HepG2 (cell line): ENCODE measurements at regions not wholly inside any gene's neighbourhood (a gene's known extent, or its start where the extent isn't known, plus 50 kb on each side); places are given as distances from the start of the nearest gene placed in this dataset.

Source experiments
- ATAC-seq: fragments of 200-7000 bp; cut with Tn5 transposase; 3 replicates; pipeline ENCODE4 v1.9.1; 2020; ENCODE audit warnings: mild to moderate bottlenecking, moderate library complexity
- BruUV-seq: library from RNA; stranded (reverse); fragments of 400-500 nt; replicated peaks from 2 replicates; lab custom pipeline; 2021; lab: Mats Ljungman, UMichigan
- CTCF ChIA-PET: fragments of 300-600 bp; formaldehyde crosslinking; extraction: SDS; loops from one replicate; lab custom pipeline; 2021; ENCODE audit warnings: low total read pairs, inconsistent platforms, low intra/inter-chr PET ratio; lab: Yijun Ruan, JAX
- POLR2A ChIA-PET: fragments of 350-600 bp; sonication (Branson Sonifier 250); formaldehyde crosslinking; loops from one replicate; lab custom pipeline; 2020; ENCODE audit warnings: antibody characterized with exemption, inconsistent platforms; lab: Yijun Ruan, JAX
- DNase-seq: peaks from one replicate; pipeline ENCODE4 v3.0.0-alpha.2; 2015; ENCODE audit warnings: low spot score
- FAIRE-seq: peaks from 3 replicates; lab custom pipeline; 2011; peaks lifted over from hg19 to GRCh38; lab: Jason Lieb, UNC
- H2AFZ ChIP-seq: one replicate; pipeline ENCODE4 v1.6.1; 2011; ENCODE audit warnings: low read length, inconsistent platforms
- H3K27ac ChIP-seq: fragments of 300-600 bp; 3 replicates; pipeline ENCODE4 v1.8.0; 2011; ENCODE audit warnings: mixed run types, mild to moderate bottlenecking, mixed read lengths, low read length, inconsistent platforms; ENCODE audit not compliant: insufficient read depth; ENCODE audit errors: extremely low read length
- H3K27me3 ChIP-seq, 2 experiments: fragments of 200-600 bp in 1 of 2; 2 replicates in 1 of 2; 3 replicates in 1 of 2; pipeline versions ENCODE4 v1.6.0 to v1.8.0; 2011; ENCODE audit warnings: low read length in 2 of 2, mild to moderate bottlenecking in 2 of 2, moderate library complexity in 2 of 2, inconsistent platforms in 1 of 2; ENCODE audit not compliant: insufficient read depth in 2 of 2, control insufficient read depth in 1 of 2
- H3K36me3 ChIP-seq, 2 experiments: fragments of 200-600 bp in 1 of 2; replicated peaks in 1 of 2; 2 replicates in 1 of 2; 3 replicates in 1 of 2; pipeline versions ENCODE4 v1.5.1 to v1.8.0; 2011; ENCODE audit warnings: low read length in 2 of 2, inconsistent platforms in 1 of 2; ENCODE audit not compliant: insufficient read depth in 2 of 2, control insufficient read depth in 1 of 2
- H3K4me1 ChIP-seq: 2 replicates; pipeline ENCODE4 v1.5.1; 2012; ENCODE audit warnings: low read length, inconsistent platforms; ENCODE audit not compliant: insufficient read depth
- H3K4me2 ChIP-seq: 2 replicates; pipeline ENCODE4 v1.6.0; 2011; ENCODE audit warnings: low read depth, low read length, inconsistent platforms
- H3K4me3 ChIP-seq, 3 experiments: fragments of 200-600 bp in 1 of 3; sonication (generic), shearing (Covaris generic) in 1 of 3; replicated peaks in 1 of 3; 2 replicates each; pipeline ENCODE4 v1.5.1; 2011 to 2016; ENCODE audit warnings: low read length in 3 of 3, inconsistent platforms in 2 of 3, low read depth in 2 of 3, mild to moderate bottlenecking in 2 of 3, control low read depth in 1 of 3, mixed read lengths in 1 of 3; ENCODE audit not compliant: insufficient read depth in 1 of 3
- H3K79me2 ChIP-seq: one replicate; pipeline ENCODE4 v1.6.1; 2011; ENCODE audit warnings: low read length, inconsistent platforms; ENCODE audit not compliant: insufficient read depth
- H3K9ac ChIP-seq: 2 replicates; pipeline ENCODE4 v1.6.0; 2011; ENCODE audit warnings: mild to moderate bottlenecking, low read depth, low read length, inconsistent platforms; ENCODE audit not compliant: insufficient read depth
- H3K9me3 ChIP-seq: 2 replicates; pipeline ENCODE4 v1.5.1; 2012; ENCODE audit warnings: mild to moderate bottlenecking, low read length
- H4K20me1 ChIP-seq: 2 replicates; pipeline ENCODE4 v1.6.0; 2011; ENCODE audit warnings: inconsistent platforms, mild to moderate bottlenecking, low read length, moderate library complexity; ENCODE audit not compliant: insufficient read depth
- CREB1 ChIP-seq, 2 experiments: fragments of 450-650 bp in 1 of 2; IDR thresholded peaks; 2 replicates each; pipeline ENCODE4 v1.6.1; 2016 to 2017; ENCODE audit warnings: control low read depth in 1 of 2, mild to moderate bottlenecking in 1 of 2, missing compliant biosample characterization in 1 of 2, missing genetic modification characterization in 1 of 2
- FOXA1 ChIP-seq, 2 experiments: fragments of 450-650 bp in 1 of 2; sonication (generic) in 1 of 2; formaldehyde crosslinking in 1 of 2; IDR thresholded peaks; 2 replicates each; pipeline versions ENCODE4 v1.4.0 to v1.6.1; 2016 to 2020; ENCODE audit warnings: missing genetic modification reagents in 1 of 2
- GLI4 ChIP-seq: sonication (generic); formaldehyde crosslinking; IDR thresholded peaks from 2 replicates; pipeline ENCODE4 v1.5.1; 2020; ENCODE audit warnings: missing genetic modification reagents, mild to moderate bottlenecking, moderate library complexity, borderline replicate concordance
- MBNL3 ChIP-seq: fragments of 250-450 bp; sonication (Bioruptor Pico); conservative IDR thresholded peaks from 2 replicates; pipeline ENCODE4 v1.8.0; 2022; ENCODE audit warnings: mild to moderate bottlenecking, inconsistent platforms
- PAF1 ChIP-seq: IDR thresholded peaks from 2 replicates; pipeline ENCODE4 v1.6.1; 2016; ENCODE audit warnings: missing genetic modification reagents, missing compliant biosample characterization
- ZBTB2 ChIP-seq: sonication (generic); formaldehyde crosslinking; IDR thresholded peaks from 2 replicates; pipeline ENCODE4 v1.8.0; 2022; ENCODE audit warnings: low read depth, missing genetic modification reagents
- WGBS: methylation state at CpG from one replicate; pipeline ENCODE4 v1.1.6; 2017; ENCODE audit warnings: low lambda C conversion rate; 5-methylcytosine and 5-hydroxymethylcytosine counted together
- in situ Hi-C: cut with HindIII; loops from 2 replicates; pipeline ENCODE4 v1.10.0; 2017; ENCODE audit warnings: low pct_unique_long_range_greater_than_20kb; ENCODE audit not compliant: extremely low pct_ligation_motif_present
- intact Hi-C: fragments of 100-400 bp; cut with micrococcal nuclease; formaldehyde crosslinking; loops from one replicate; pipeline ENCODE4 v1.10.0; 2022; ENCODE audit not compliant: unreplicated experiment
- TF ChIP-seq, protein P1 (sequence below): sonication (generic); formaldehyde crosslinking; IDR thresholded peaks from 2 replicates; pipeline ENCODE4 v1.4.0; 2020; ENCODE audit warnings: missing genetic modification reagents

- Histone ChIP-seq H3K9me3 (no peaks in the 10 kb centered on the region), H4K20me1 (no peaks in the 10 kb centered on the region), H3K4me3 (no peak overlapping the region), H3K4me1 (no peaks in the 10 kb centered on the region), H3K9ac (no peak overlapping the region), H3K79me2 (no peaks in the 10 kb centered on the region), H3K4me2 (no peak overlapping the region), H3K36me3 (no peaks in the 10 kb centered on the region), H2AFZ (no peak overlapping the region), H3K27ac (no peak overlapping the region), H3K27me3 (no peaks in the 10 kb centered on the region)
- 32% methylated on average over 4 of the region's 4 CpGs for WGBS
- in situ Hi-C loops (no loop called here), intact Hi-C loops (no loop called here)
- ATAC-seq (no peak), DNase-seq (no peak), FAIRE-seq (no peak)
- TF ChIP-seq CREB1 (IDR thresholded peaks at IDR 0.05) (peak; percentile 26; the same call in 1 of the 2 replicates), CREB1 (CRISPR knock-in tag; IDR thresholded peaks at IDR 0.05) (no peak)
- TF ChIP-seq, protein P1, sequence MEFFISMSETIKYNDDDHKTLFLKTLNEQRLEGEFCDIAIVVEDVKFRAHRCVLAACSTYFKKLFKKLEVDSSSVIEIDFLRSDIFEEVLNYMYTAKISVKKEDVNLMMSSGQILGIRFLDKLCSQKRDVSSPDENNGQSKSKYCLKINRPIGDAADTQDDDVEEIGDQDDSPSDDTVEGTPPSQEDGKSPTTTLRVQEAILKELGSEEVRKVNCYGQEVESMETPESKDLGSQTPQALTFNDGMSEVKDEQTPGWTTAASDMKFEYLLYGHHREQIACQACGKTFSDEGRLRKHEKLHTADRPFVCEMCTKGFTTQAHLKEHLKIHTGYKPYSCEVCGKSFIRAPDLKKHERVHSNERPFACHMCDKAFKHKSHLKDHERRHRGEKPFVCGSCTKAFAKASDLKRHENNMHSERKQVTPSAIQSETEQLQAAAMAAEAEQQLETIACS (CRISPR knock-in tag): no peak
- BruUV-seq: no TSS peak
- ChIA-PET CTCF (no interaction called here), POLR2A (no interaction called here)
These were observed 327.3 kb upstream of the SATB1 start for GRCh38 chr3:18752273-18752934.

DNA sequence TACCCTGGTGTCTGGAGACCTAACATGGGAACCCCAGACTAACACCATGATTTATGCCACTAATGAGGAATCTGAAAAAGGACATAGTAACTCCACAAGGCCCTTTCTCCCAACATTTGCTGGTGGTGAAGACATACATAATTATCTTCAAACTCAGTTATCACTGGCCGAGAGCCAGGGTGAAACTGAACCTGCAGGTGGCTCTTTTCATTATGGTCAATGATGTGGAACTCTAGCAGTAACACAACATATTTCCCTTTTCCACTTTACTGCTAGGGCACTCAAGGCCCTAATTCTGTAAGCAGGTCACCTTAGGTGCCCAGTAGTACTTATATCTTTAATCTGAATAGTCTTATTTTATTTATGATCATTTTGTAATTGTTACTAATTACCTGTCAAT lies 326.4 kb upstream of the SATB1 start:
- intact Hi-C loops: no loop called here
- Histone ChIP-seq H3K27me3 (no peaks in the 10 kb centered on the region), H3K9ac (no peak overlapping the region), H3K36me3 (no peaks in the 10 kb centered on the region), H3K4me3 (no peak overlapping the region), H2AFZ (no peak overlapping the region)
- ATAC-seq: no peak
- TF ChIP-seq ZBTB2 (CRISPR knock-in tag) (no peak), PAF1 (CRISPR knock-in tag) (no peak), GLI4 (CRISPR knock-in tag) (no peak), FOXA1 (IDR thresholded peaks at IDR 0.05) (no peak), FOXA1 (CRISPR knock-in tag; IDR thresholded peaks at IDR 0.05) (no peak), MBNL3 (CRISPR knock-in tag) (no peak)
- TF ChIP-seq, all 625 proteins: peak for 0
- Histone ChIP-seq H3K4me1 (no peaks in the 10 kb centered on the region), H3K4me2 (no peak overlapping the region), H3K79me2 (no peaks in the 10 kb centered on the region), H3K27ac (no peak overlapping the region), H4K20me1 (no peaks in the 10 kb centered on the region), H3K9me3 (no peaks in the 10 kb centered on the region)
- POLR2A ChIA-PET: no interaction called here
- in situ Hi-C loops: no loop called here
- no TSS peak for BruUV-seq
- no peak for FAIRE-seq
- no peak for DNase-seq
- CTCF ChIA-PET: no interaction called here
- WGBS: 0% methylated on average over 1 of the region's 1 CpG
